HUES6 (cell line): ENCODE measurements at regions not wholly inside any gene's neighbourhood (a gene's known extent, or its start where the extent isn't known, plus 50 kb on each side); places are given as distances from the start of the nearest gene placed in this dataset.

ENCODE experiments used
- H3K27ac ChIP-seq: 2 replicates; pipeline ENCODE4 v1.7.0; 2013; ENCODE audit warnings: low read depth, mild to moderate bottlenecking, low read length, inconsistent platforms
- H3K27me3 ChIP-seq: 2 replicates; pipeline ENCODE4 v1.6.1; 2013; ENCODE audit warnings: low read length; ENCODE audit not compliant: control insufficient read depth, insufficient read depth
- H3K36me3 ChIP-seq: 2 replicates; pipeline ENCODE4 v1.6.1; 2013; ENCODE audit warnings: low read length; ENCODE audit not compliant: control insufficient read depth, insufficient read depth
- H3K4me1 ChIP-seq: 2 replicates; pipeline ENCODE4 v1.6.1; 2013; ENCODE audit warnings: low read length; ENCODE audit not compliant: control insufficient read depth, insufficient read depth
- H3K4me3 ChIP-seq: 2 replicates; pipeline ENCODE4 v1.5.1; 2013; ENCODE audit warnings: low read depth, low read length
- H3K9ac ChIP-seq: one replicate; pipeline ENCODE4 v1.6.1; 2013; ENCODE audit warnings: mild to moderate bottlenecking, low read length
- H3K9me3 ChIP-seq: 2 replicates; pipeline ENCODE4 v1.6.1; 2013; ENCODE audit warnings: low read depth, low read length; ENCODE audit not compliant: control insufficient read depth, insufficient read depth

DNA sequence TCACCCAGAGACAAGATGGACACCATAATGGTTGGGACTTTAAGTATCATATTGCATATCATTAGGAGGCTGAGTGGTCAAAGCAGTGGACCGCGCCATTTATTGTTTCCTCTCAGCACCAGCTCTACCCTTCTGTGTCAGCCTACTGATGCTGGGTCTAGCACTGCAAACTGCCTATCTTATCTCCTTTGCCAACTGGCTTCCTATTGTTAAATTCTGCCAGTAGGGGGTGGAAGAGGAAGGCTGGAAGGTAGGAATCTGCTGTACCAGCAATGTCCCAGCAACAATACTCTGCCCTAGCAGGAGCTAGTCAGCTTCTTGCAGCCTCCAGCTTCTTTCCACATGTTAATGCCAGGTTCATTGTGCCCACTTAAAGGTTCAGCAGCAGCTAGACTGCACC, 367.1 kb upstream of the PDGFD start:
- no peaks in the 10 kb centered on the region for H3K27me3 ChIP-seq
- H3K27ac ChIP-seq, result no peak overlapping the region
- no peaks in the 10 kb centered on the region for H3K36me3 ChIP-seq
- H3K4me1 ChIP-seq, result peaks cover 5% of the 10 kb centered on the region
- H3K9ac ChIP-seq, result no peak overlapping the region
- no peaks in the 10 kb centered on the region for H3K9me3 ChIP-seq
- no peak overlapping the region for H3K4me3 ChIP-seq

DNA sequence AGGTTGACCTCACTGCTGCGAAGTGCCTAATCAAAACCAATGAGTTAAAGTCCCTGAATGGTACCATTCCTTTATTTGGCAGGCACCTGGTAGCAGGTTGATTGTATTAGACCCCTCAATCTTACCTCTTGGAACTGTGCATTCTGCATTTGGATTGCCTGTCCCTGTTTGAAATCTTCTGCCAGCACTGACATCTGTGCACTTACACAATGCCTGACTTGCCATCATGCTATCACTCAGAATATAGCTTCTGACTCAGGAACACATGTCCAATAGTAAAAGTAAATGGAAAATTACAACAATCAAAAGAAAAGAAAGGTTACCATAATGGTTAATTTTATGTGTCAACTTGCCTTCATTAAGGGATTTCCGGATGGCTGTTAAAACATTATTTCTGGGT, 366.0 kb upstream of the PDGFD start:
- Histone ChIP-seq H3K27me3 (no peaks in the 10 kb centered on the region), H3K27ac (no peak overlapping the region), H3K9me3 (no peaks in the 10 kb centered on the region), H3K4me3 (no peak overlapping the region), H3K36me3 (no peaks in the 10 kb centered on the region), H3K4me1 (peaks cover 5% of the 10 kb centered on the region), H3K9ac (no peak overlapping the region)

DNA sequence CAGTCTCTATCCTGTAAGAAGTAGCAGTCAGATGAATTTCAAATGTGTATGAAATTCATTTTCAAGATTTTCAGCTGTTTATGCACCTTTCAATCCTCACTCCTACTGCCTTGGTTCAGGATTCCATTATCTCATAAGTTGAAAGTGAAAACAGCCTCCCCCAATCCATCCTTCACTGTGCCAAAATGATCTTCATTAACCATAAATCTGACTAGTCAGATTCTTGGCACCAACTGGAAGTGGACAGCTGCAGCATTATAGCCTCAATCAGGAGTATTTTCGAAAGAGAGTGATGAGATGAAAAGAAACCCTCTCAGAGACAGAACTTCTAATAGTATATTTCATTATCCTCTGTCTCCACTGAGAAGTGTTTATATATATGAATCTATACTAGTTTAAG, 365.3 kb upstream of the PDGFD start:
- Histone ChIP-seq H3K9ac (no peak overlapping the region), H3K9me3 (no peaks in the 10 kb centered on the region), H3K27me3 (no peaks in the 10 kb centered on the region), H3K4me3 (no peak overlapping the region), H3K27ac (no peak overlapping the region), H3K36me3 (no peaks in the 10 kb centered on the region), H3K4me1 (peaks cover under 1% of the 10 kb centered on the region; the same call in 1 of the 2 replicates)

DNA sequence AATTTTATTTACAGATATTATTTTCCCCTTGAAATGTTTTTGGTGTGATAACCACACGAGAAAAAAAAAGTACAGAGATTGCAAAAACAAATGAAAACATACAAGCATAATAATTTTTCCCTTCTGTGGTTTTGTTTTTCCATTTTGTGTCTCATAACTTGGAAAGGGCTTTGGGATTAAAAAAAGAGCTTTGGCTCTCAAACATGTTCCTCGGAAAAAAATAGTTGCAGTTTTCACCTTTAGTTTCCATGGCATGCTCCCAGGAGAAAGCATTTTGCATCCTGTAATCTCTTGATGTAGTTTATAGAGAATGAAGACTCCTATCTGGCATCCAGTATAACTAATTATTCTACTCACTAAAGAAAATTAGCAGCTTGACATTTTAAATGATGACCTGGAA, 362.1 kb upstream of the PDGFD start:
- Histone ChIP-seq H3K27ac (no peak overlapping the region), H3K9ac (no peak overlapping the region), H3K36me3 (no peaks in the 10 kb centered on the region), H3K27me3 (no peaks in the 10 kb centered on the region), H3K9me3 (no peaks in the 10 kb centered on the region), H3K4me3 (no peak overlapping the region), H3K4me1 (no peaks in the 10 kb centered on the region)

DNA sequence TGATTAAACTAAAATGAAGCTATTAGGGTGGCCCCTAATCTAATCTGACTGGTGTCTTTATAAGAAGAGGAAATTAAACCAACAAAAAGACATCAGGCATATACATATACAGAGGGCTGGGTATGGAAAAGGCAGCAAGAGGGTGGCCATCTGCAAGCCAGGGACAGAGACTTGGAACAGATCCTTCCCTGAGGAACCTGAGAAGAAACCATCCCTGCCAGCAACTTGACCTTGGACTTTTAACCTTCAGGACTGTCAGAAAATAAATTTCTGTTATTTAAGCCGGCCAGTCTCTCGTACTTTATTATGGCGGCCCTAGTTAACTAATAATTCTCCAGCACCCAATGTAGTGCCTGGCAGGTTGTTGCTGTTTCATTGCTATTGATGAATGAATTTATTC, 361.5 kb upstream of the PDGFD start:
- H3K36me3 ChIP-seq, result no peaks in the 10 kb centered on the region
- no peak overlapping the region for H3K4me3 ChIP-seq
- H3K9ac ChIP-seq, result no peak overlapping the region
- no peak overlapping the region for H3K27ac ChIP-seq
- no peaks in the 10 kb centered on the region for H3K27me3 ChIP-seq
- no peaks in the 10 kb centered on the region for H3K4me1 ChIP-seq
- H3K9me3 ChIP-seq, result no peaks in the 10 kb centered on the region

DNA sequence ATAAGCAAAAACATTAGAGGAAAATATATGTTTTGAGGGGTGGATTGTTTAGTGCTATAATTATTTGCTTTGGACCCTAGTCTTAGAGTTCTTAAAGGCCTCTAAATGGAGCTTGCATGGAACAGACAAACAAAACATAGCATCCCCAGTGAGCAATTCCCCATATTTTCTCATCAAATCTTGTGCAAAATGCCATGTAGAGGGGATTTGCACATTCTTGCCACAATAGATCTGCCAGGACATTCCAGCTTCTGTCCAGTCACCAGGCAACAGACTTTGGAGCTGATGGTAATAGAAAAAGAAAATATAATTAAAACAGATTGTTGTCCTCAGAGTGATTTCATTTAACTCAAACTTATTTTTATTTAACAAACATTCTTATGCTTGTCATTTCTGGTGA, 360.3 kb upstream of the PDGFD start:
- Histone ChIP-seq H3K27ac (no peak overlapping the region), H3K27me3 (no peaks in the 10 kb centered on the region), H3K9me3 (no peaks in the 10 kb centered on the region), H3K4me1 (no peaks in the 10 kb centered on the region), H3K9ac (no peak overlapping the region), H3K36me3 (no peaks in the 10 kb centered on the region), H3K4me3 (no peak overlapping the region)

DNA sequence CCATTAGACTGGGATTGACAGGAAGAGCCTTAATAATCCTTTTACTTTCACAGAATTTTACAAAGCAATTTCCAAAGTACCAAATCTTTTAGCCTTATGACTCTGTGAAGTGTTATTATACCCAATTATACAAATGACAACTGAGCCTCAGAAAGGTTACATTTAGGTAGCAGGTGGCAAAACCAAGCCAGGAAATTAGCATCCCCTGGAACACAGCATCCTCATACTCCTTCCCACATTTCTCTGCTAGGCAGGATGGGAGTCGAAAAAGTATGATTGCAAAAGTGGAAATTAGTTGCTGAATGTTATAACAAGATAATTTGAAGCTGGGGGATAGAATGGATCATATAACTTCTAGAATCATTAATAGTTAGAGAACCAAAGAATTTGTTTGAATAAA, 359.7 kb upstream of the PDGFD start:
- H3K27me3 ChIP-seq, result no peaks in the 10 kb centered on the region
- no peak overlapping the region for H3K4me3 ChIP-seq
- no peak overlapping the region for H3K9ac ChIP-seq
- no peak overlapping the region for H3K27ac ChIP-seq
- no peaks in the 10 kb centered on the region for H3K4me1 ChIP-seq
- H3K9me3 ChIP-seq, result no peaks in the 10 kb centered on the region
- H3K36me3 ChIP-seq, result no peaks in the 10 kb centered on the region

DNA sequence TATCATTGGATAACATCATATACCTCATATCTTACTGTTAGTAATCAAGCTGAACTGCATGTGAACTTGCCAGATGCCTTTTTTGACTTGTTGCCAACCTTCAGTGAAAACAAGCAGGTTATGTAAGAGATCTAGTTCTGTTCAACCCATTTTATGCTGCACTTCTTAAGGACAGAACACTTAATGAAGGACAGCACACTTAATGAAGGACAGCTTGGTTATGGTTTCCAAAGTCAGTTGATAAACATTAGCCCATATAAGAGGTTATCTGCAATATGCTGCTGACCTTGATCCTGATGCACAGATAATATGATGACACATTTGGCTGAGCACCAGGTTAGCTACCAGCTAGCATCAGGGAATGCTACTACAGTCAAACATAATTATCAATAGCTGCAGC, 358.7 kb upstream of the PDGFD start:
- H3K27me3 ChIP-seq, result no peaks in the 10 kb centered on the region
- H3K36me3 ChIP-seq, result no peaks in the 10 kb centered on the region
- H3K9ac ChIP-seq, result no peak overlapping the region
- no peak overlapping the region for H3K27ac ChIP-seq
- no peak overlapping the region for H3K4me3 ChIP-seq
- no peaks in the 10 kb centered on the region for H3K9me3 ChIP-seq
- H3K4me1 ChIP-seq, result no peaks in the 10 kb centered on the region

DNA sequence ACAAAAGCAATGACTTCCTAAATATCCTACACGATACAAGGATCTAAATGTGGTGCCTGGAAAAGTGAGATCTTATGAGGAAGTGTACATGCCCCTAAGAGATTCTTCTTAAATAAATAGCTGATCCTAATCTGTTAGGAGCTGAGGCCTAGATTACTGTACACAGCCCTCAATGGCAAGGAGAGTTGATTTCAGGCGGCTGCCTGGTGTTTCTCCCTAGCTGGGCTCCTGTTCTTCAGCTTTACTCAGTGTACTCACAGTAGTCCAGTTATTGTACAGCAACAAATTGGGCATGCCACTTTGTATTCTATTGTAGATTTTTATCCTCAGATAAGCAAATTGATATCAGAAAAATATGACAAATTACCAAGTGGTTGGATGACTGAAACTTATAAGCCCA, 358.2 kb upstream of the PDGFD start:
- H3K27ac ChIP-seq, result no peak overlapping the region

DNA sequence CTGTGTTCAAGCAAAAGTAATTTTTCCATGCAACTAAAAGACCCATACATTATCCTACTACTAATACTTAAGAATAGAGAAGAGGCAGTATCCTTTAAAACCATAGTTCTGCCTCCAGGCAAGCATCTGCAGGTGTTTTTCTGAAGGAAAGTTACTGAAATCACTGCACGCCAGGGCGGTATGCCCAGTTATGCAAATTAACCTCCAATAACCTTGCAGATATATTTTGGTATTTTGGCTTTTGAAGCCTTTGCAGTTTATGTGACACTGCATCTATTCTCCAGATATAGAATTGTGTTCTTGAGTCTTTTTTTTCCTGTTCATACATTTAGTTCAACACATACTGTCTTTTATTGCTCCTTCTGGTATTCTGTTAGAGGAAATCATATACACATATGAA, 346.2 kb upstream of the PDGFD start:
- H3K4me1 ChIP-seq, result no peaks in the 10 kb centered on the region
- no peak overlapping the region for H3K4me3 ChIP-seq
- no peak overlapping the region for H3K27ac ChIP-seq
- H3K27me3 ChIP-seq, result no peaks in the 10 kb centered on the region
- no peak overlapping the region for H3K9ac ChIP-seq
- no peaks in the 10 kb centered on the region for H3K9me3 ChIP-seq
- no peaks in the 10 kb centered on the region for H3K36me3 ChIP-seq

More for the DNA sequence above, 358.2 kb upstream of the PDGFD start:
- no peaks in the 10 kb centered on the region for H3K9me3 ChIP-seq
- H3K36me3 ChIP-seq, result no peaks in the 10 kb centered on the region
- no peaks in the 10 kb centered on the region for H3K27me3 ChIP-seq
- no peak overlapping the region for H3K9ac ChIP-seq
- no peak overlapping the region for H3K4me3 ChIP-seq
- H3K4me1 ChIP-seq, result no peaks in the 10 kb centered on the region

DNA sequence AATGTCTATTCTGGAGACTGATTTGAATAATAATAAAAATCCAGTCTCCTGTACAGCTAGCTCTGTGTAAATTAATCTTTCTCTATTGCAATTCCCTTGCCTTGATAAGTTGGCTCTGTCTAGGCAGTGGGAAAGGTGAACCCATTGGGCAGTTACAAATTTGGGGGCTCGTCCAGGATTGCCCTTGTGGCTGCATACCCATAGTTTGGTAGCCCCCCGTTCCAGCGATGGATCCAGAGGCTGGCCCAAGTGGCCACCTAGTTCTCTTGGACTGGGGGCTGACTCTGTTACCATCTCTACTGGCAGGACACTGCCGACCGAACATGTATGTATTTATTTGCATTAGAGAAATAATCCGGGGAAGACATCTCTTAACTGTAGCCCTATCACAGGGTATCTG, 326.2 kb upstream of the PDGFD start:
- H3K4me1 ChIP-seq, result no peaks in the 10 kb centered on the region
- peaks cover 33% of the 10 kb centered on the region for H3K9me3 ChIP-seq
- no peak overlapping the region for H3K4me3 ChIP-seq
- no peaks in the 10 kb centered on the region for H3K36me3 ChIP-seq
- H3K27ac ChIP-seq, result no peak overlapping the region
- no peaks in the 10 kb centered on the region for H3K27me3 ChIP-seq
- no peak overlapping the region for H3K9ac ChIP-seq

DNA sequence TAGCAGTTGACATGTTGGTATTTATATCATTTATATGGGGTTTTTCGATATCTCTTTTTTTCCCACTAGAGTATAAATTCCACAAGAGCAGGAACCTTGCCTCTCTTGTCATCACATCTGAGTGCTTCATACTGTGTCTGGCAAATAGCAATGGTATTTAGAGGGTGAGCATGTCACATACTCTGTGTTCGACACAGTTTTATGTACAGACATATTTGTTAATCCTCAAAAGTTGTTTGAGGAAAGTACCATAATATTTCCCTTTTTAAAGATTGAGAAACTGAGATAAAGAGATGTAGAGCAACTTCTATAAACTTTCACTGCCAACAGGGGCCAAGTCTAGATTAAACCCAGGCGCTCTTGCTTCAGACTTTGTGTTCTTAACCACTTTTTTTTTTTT, 324.6 kb upstream of the PDGFD start:
- no peak overlapping the region for H3K9ac ChIP-seq
- H3K9me3 ChIP-seq, result peaks cover 33% of the 10 kb centered on the region
- H3K4me3 ChIP-seq, result no peak overlapping the region
- H3K4me1 ChIP-seq, result no peaks in the 10 kb centered on the region
- no peaks in the 10 kb centered on the region for H3K36me3 ChIP-seq
- H3K27ac ChIP-seq, result no peak overlapping the region
- H3K27me3 ChIP-seq, result no peaks in the 10 kb centered on the region
